ENCODE measurements at regions not wholly inside any gene's neighbourhood (a gene's known extent, or its start where the extent isn't known, plus 50 kb on each side); places are given as distances from the start of the nearest gene placed in this dataset.

- intact Hi-C loops (cut with micrococcal nuclease) = no loop called here
- CTCF ChIA-PET = interaction anchor here (0.6 kb wide), 1 partner anchor 686 kb away, joined by 3 read pairs; no protein-coding TSS in a partner anchor
- H3K27ac Mint-ChIP-seq = no peak overlapping the region
- no peaks in the 10 kb centered on the region for H3K4me1 Mint-ChIP-seq (ENCODE audit: low read depth)
- DNase-seq = no peak
- H3K27me3 Mint-ChIP-seq (ENCODE audit: low read depth) = no peaks in the 10 kb centered on the region
- no peak overlapping the region for H3K4me3 Mint-ChIP-seq
- peaks cover 1% of the 10 kb centered on the region for H3K36me3 Mint-ChIP-seq (ENCODE audit: low read depth)
- peaks cover 7% of the 10 kb centered on the region for H3K9me3 Mint-ChIP-seq
These were observed 339.9 kb upstream of the CDIN1 start for GRCh38 chr15:36239509-36239908.

GRCh38 chr15:36251450-36251849, 328.0 kb upstream of the CDIN1 start:
- DNase-seq = no peak

GRCh38 chr15:36252146-36252711, 327.2 kb upstream of the CDIN1 start:
- intact Hi-C loops (cut with micrococcal nuclease) = no loop called here
- Mint-ChIP-seq H3K27me3 (ENCODE audit: low read depth) (no peaks in the 10 kb centered on the region), H3K4me1 (ENCODE audit: low read depth) (no peaks in the 10 kb centered on the region), H3K4me3 (no peak overlapping the region), H3K36me3 (ENCODE audit: low read depth) (no peaks in the 10 kb centered on the region), H3K9me3 (no peaks in the 10 kb centered on the region), H3K27ac (no peak overlapping the region)
- DNase-seq = no peak
- CTCF ChIA-PET = no interaction called here

More at GRCh38 chr15:36251450-36251849, 328.0 kb upstream of the CDIN1 start:
- intact Hi-C loops (cut with micrococcal nuclease) = no loop called here
- H3K4me3 Mint-ChIP-seq = no peak overlapping the region
- CTCF ChIA-PET = no interaction called here
- no peaks in the 10 kb centered on the region for H3K36me3 Mint-ChIP-seq (ENCODE audit: low read depth)
- H3K4me1 Mint-ChIP-seq (ENCODE audit: low read depth) = no peaks in the 10 kb centered on the region
- H3K9me3 Mint-ChIP-seq = no peaks in the 10 kb centered on the region
- H3K27me3 Mint-ChIP-seq (ENCODE audit: low read depth) = no peaks in the 10 kb centered on the region
- H3K27ac Mint-ChIP-seq = no peak overlapping the region

- CTCF ChIA-PET = no interaction called here
- no peaks in the 10 kb centered on the region for H3K27me3 Mint-ChIP-seq (ENCODE audit: low read depth)
- H3K27ac Mint-ChIP-seq = no peak overlapping the region
- peaks cover 4% of the 10 kb centered on the region for H3K9me3 Mint-ChIP-seq
- no peak overlapping the region for H3K4me3 Mint-ChIP-seq
- DNase-seq = no peak
- no peaks in the 10 kb centered on the region for H3K4me1 Mint-ChIP-seq (ENCODE audit: low read depth)
- intact Hi-C loops (cut with micrococcal nuclease) = no loop called here
- H3K36me3 Mint-ChIP-seq (ENCODE audit: low read depth) = no peaks in the 10 kb centered on the region
These were observed 325.0 kb upstream of the CDIN1 start for GRCh38 chr15:36254426-36254825.

- Mint-ChIP-seq H3K27ac (no peak overlapping the region), H3K4me3 (no peak overlapping the region), H3K27me3 (ENCODE audit: low read depth) (no peaks in the 10 kb centered on the region), H3K4me1 (ENCODE audit: low read depth) (no peaks in the 10 kb centered on the region), H3K36me3 (ENCODE audit: low read depth) (no peaks in the 10 kb centered on the region), H3K9me3 (peaks cover 4% of the 10 kb centered on the region)
- intact Hi-C loops (cut with micrococcal nuclease) = no loop called here
- DNase-seq = no peak
- CTCF ChIA-PET = no interaction called here
These were observed 323.0 kb upstream of the CDIN1 start for GRCh38 chr15:36256404-36256807.

GRCh38 chr15:36263666-36264065, 315.8 kb upstream of the CDIN1 start:
- H3K4me3 Mint-ChIP-seq = no peak overlapping the region
- H3K36me3 Mint-ChIP-seq (ENCODE audit: low read depth) = no peaks in the 10 kb centered on the region
- H3K27me3 Mint-ChIP-seq (ENCODE audit: low read depth) = no peaks in the 10 kb centered on the region
- peaks cover 4% of the 10 kb centered on the region for H3K9me3 Mint-ChIP-seq
- intact Hi-C loops (cut with micrococcal nuclease) = no loop called here
- H3K4me1 Mint-ChIP-seq (ENCODE audit: low read depth) = no peaks in the 10 kb centered on the region
- DNase-seq = no peak
- H3K27ac Mint-ChIP-seq = no peak overlapping the region
- CTCF ChIA-PET = no interaction called here

- Mint-ChIP-seq H3K27ac (no peak overlapping the region), H3K27me3 (ENCODE audit: low read depth) (no peaks in the 10 kb centered on the region), H3K4me1 (ENCODE audit: low read depth) (no peaks in the 10 kb centered on the region), H3K36me3 (ENCODE audit: low read depth) (no peaks in the 10 kb centered on the region), H3K4me3 (no peak overlapping the region), H3K9me3 (no peaks in the 10 kb centered on the region)
- CTCF ChIA-PET = interaction anchor here (0.7 kb wide), 1 partner anchor 507 kb away, joined by 3 read pairs; no protein-coding TSS in a partner anchor
- intact Hi-C loops (cut with micrococcal nuclease) = no loop called here
- DNase-seq = no peak
These were observed 314.0 kb upstream of the CDIN1 start for GRCh38 chr15:36265422-36265821.

- intact Hi-C loops (cut with micrococcal nuclease) = no loop called here
- DNase-seq = no peak
- Mint-ChIP-seq H3K27me3 (ENCODE audit: low read depth) (no peaks in the 10 kb centered on the region), H3K9me3 (no peaks in the 10 kb centered on the region), H3K36me3 (ENCODE audit: low read depth) (no peaks in the 10 kb centered on the region), H3K27ac (no peak overlapping the region), H3K4me3 (no peak overlapping the region), H3K4me1 (ENCODE audit: low read depth) (no peaks in the 10 kb centered on the region)
- CTCF ChIA-PET = no interaction called here
These were observed 308.4 kb upstream of the CDIN1 start for GRCh38 chr15:36271048-36271447.

- Mint-ChIP-seq H3K36me3 (ENCODE audit: low read depth) (no peaks in the 10 kb centered on the region), H3K4me3 (no peak overlapping the region), H3K4me1 (ENCODE audit: low read depth) (no peaks in the 10 kb centered on the region), H3K27ac (no peak overlapping the region), H3K27me3 (ENCODE audit: low read depth) (no peaks in the 10 kb centered on the region), H3K9me3 (peaks cover 8% of the 10 kb centered on the region)
- no peak for DNase-seq
- intact Hi-C loops (cut with micrococcal nuclease) = no loop called here
- CTCF ChIA-PET = no interaction called here
These were observed 303.8 kb upstream of the CDIN1 start for GRCh38 chr15:36275656-36276055.

GRCh38 chr15:36278219-36278618, 301.2 kb upstream of the CDIN1 start:
- CTCF ChIA-PET = no interaction called here
- Mint-ChIP-seq H3K36me3 (ENCODE audit: low read depth) (no peaks in the 10 kb centered on the region), H3K27me3 (ENCODE audit: low read depth) (no peaks in the 10 kb centered on the region), H3K4me1 (ENCODE audit: low read depth) (no peaks in the 10 kb centered on the region), H3K4me3 (no peak overlapping the region), H3K9me3 (peaks cover 8% of the 10 kb centered on the region), H3K27ac (no peak overlapping the region)
- DNase-seq = no peak
- intact Hi-C loops (cut with micrococcal nuclease) = no loop called here

GRCh38 chr15:36282821-36283220, 296.6 kb upstream of the CDIN1 start:
- no peak for DNase-seq
- H3K27ac Mint-ChIP-seq = no peak overlapping the region
- CTCF ChIA-PET = interaction anchor here (0.6 kb wide), 1 partner anchor 133 kb away, joined by 3 read pairs; no protein-coding TSS in a partner anchor
- no peaks in the 10 kb centered on the region for H3K27me3 Mint-ChIP-seq (ENCODE audit: low read depth)
- H3K4me1 Mint-ChIP-seq (ENCODE audit: low read depth) = no peaks in the 10 kb centered on the region
- intact Hi-C loops (cut with micrococcal nuclease) = no loop called here
- H3K36me3 Mint-ChIP-seq (ENCODE audit: low read depth) = no peaks in the 10 kb centered on the region
- H3K4me3 Mint-ChIP-seq = no peak overlapping the region
- H3K9me3 Mint-ChIP-seq = peaks cover 6% of the 10 kb centered on the region

GRCh38 chr15:36284911-36285310, 294.5 kb upstream of the CDIN1 start:
- CTCF ChIA-PET = no interaction called here
- Mint-ChIP-seq H3K27me3 (ENCODE audit: low read depth) (peaks cover 2% of the 10 kb centered on the region), H3K27ac (no peak overlapping the region), H3K36me3 (ENCODE audit: low read depth) (no peaks in the 10 kb centered on the region), H3K4me1 (ENCODE audit: low read depth) (no peaks in the 10 kb centered on the region), H3K4me3 (no peak overlapping the region), H3K9me3 (peaks cover 3% of the 10 kb centered on the region)
- DNase-seq = no peak
- intact Hi-C loops (cut with micrococcal nuclease) = no loop called here

GRCh38 chr15:36291501-36291900, 287.9 kb upstream of the CDIN1 start:
- Mint-ChIP-seq H3K27ac (no peak overlapping the region), H3K36me3 (ENCODE audit: low read depth) (no peaks in the 10 kb centered on the region), H3K27me3 (ENCODE audit: low read depth) (peaks cover 2% of the 10 kb centered on the region), H3K4me1 (ENCODE audit: low read depth) (no peaks in the 10 kb centered on the region), H3K9me3 (no peaks in the 10 kb centered on the region), H3K4me3 (no peak overlapping the region)
- no peak for DNase-seq
- CTCF ChIA-PET = interaction anchor here (0.6 to 0.7 kb wide), 3 partner anchors 39 to 72 kb away, joined by 3 read pairs; no protein-coding TSS in a partner anchor
- intact Hi-C loops (cut with micrococcal nuclease) = no loop called here
